OCI-LY3 (cell line): ENCODE measurements at regions not wholly inside any gene's neighbourhood (a gene's known extent, or its start where the extent isn't known, plus 50 kb on each side); places are given as distances from the start of the nearest gene placed in this dataset.

ENCODE experiments used
- H2AFZ ChIP-seq: fragments of 200-600, 300-600 bp; shearing (Covaris generic); 2 replicates; pipeline ENCODE4 v1.6.0; 2014; ENCODE audit warnings: antibody characterized with exemption, low read depth, low read length
- H3K27ac ChIP-seq: fragments of 200-600, 300-600 bp; sonication (generic); 2 replicates; pipeline ENCODE4 v1.5.1; 2014; ENCODE audit warnings: mild to moderate bottlenecking, low read length, moderate library complexity, mixed read lengths
- H3K27me3 ChIP-seq: fragments of 200-600, 300-600 bp; sonication (generic); 2 replicates; pipeline ENCODE4 v1.6.1; 2014; ENCODE audit warnings: low read depth, low read length, mixed read lengths
- H3K36me3 ChIP-seq: fragments of 200-600, 300-600 bp; sonication (generic); replicated peaks from 2 replicates; pipeline ENCODE3; 2014; ENCODE audit warnings: low read depth, low read length, mixed read lengths
- H3K4me1 ChIP-seq: fragments of 300-600, 200-600 bp; sonication (generic); 2 replicates; pipeline ENCODE4 v1.6.1; 2014; ENCODE audit warnings: low read length, mixed read lengths
- H3K4me2 ChIP-seq: fragments of 200-600, 300-600 bp; sonication (generic); 2 replicates; pipeline ENCODE4 v1.6.1; 2014; ENCODE audit warnings: low read length, mixed read lengths
- H3K4me3 ChIP-seq: fragments of 300-600, 200-600 bp; sonication (generic); 2 replicates; pipeline ENCODE4 v1.5.1; 2014; ENCODE audit warnings: antibody characterized with exemption, mild to moderate bottlenecking, low read length, moderate library complexity
- H3K79me2 ChIP-seq: fragments of 300-600, 200-600 bp; shearing (Covaris generic); 2 replicates; pipeline ENCODE4 v1.6.1; 2014; ENCODE audit warnings: mild to moderate bottlenecking, low read length, mixed read lengths
- H3K9ac ChIP-seq: fragments of 300-600, 200-600 bp; shearing (Covaris generic); 2 replicates; pipeline ENCODE4 v1.6.0; 2014; ENCODE audit warnings: mild to moderate bottlenecking, low read length, moderate library complexity
- H3K9me3 ChIP-seq: fragments of 200-600, 300-600 bp; shearing (Covaris generic); 2 replicates; pipeline ENCODE4 v1.6.1; 2014; ENCODE audit warnings: low read length, mixed read lengths; ENCODE audit not compliant: insufficient read depth
- H4K20me1 ChIP-seq: fragments of 200-600, 300-600 bp; sonication (generic); 2 replicates; pipeline ENCODE4 v1.6.1; 2016; ENCODE audit warnings: low read length, mixed read lengths; ENCODE audit not compliant: insufficient read depth
- EZH2phosphoT487 ChIP-seq: fragments of 200-600 bp; shearing (Covaris generic); IDR thresholded peaks from 2 replicates; pipeline ENCODE4 v1.6.1; 2018; ENCODE audit warnings: antibody characterized with exemption, mixed run types, low read depth
- TF ChIP-seq, protein P1 (sequence below): fragments of 200-600, 300-600 bp; sonication (generic); IDR thresholded peaks from 2 replicates; pipeline ENCODE4 v1.5.1; 2014; ENCODE audit warnings: antibody characterized with exemption, low read length, low read depth

DNA sequence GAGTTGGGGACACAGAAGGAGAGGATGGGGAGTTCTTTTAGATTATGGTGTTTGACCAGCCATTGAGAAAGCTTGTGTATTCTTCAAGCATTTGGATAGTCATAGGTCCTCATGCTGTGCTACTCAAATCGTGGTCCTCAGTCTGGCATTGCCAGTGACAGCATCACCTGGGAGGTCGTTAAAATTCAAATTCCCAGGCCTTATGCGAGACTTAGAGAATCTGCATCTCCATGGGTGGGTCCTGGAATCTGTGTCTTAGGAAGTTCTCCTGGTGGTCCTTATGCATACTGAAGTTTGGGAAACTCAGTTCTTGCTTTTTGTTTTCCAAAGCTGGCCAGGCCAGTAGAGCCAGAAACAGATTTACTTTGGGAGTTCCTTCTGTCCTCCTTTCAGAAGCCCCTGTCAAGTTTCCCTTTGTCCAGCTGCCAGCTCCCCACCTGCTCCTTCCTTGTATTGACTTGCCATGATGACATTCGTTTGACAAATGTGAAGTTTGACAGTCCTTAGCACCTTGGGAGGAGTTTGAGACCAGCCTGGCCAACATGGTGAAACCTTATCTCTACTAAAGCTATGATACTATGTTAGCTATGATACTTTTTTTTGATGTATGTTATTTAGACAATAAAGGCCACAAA is 95.6 kb downstream of the PALM2AKAP2 start:
- H3K36me3 ChIP-seq = no peaks in the 10 kb centered on the region
- no peaks in the 10 kb centered on the region for H3K9me3 ChIP-seq
- no peak overlapping the region for H3K9ac ChIP-seq
- no peaks in the 10 kb centered on the region for H3K79me2 ChIP-seq
- no peak overlapping the region for H3K4me3 ChIP-seq
- TF ChIP-seq, protein P1, sequence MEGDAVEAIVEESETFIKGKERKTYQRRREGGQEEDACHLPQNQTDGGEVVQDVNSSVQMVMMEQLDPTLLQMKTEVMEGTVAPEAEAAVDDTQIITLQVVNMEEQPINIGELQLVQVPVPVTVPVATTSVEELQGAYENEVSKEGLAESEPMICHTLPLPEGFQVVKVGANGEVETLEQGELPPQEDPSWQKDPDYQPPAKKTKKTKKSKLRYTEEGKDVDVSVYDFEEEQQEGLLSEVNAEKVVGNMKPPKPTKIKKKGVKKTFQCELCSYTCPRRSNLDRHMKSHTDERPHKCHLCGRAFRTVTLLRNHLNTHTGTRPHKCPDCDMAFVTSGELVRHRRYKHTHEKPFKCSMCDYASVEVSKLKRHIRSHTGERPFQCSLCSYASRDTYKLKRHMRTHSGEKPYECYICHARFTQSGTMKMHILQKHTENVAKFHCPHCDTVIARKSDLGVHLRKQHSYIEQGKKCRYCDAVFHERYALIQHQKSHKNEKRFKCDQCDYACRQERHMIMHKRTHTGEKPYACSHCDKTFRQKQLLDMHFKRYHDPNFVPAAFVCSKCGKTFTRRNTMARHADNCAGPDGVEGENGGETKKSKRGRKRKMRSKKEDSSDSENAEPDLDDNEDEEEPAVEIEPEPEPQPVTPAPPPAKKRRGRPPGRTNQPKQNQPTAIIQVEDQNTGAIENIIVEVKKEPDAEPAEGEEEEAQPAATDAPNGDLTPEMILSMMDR = no peak
- H4K20me1 ChIP-seq = no peaks in the 10 kb centered on the region
- no peak overlapping the region for H2AFZ ChIP-seq
- no peak overlapping the region for H3K27ac ChIP-seq
- H3K4me2 ChIP-seq = no peak overlapping the region
- H3K4me1 ChIP-seq = peaks cover 5% of the 10 kb centered on the region; the same call in 1 of the 2 replicates
- peaks cover 25% of the 10 kb centered on the region for H3K27me3 ChIP-seq

DNA sequence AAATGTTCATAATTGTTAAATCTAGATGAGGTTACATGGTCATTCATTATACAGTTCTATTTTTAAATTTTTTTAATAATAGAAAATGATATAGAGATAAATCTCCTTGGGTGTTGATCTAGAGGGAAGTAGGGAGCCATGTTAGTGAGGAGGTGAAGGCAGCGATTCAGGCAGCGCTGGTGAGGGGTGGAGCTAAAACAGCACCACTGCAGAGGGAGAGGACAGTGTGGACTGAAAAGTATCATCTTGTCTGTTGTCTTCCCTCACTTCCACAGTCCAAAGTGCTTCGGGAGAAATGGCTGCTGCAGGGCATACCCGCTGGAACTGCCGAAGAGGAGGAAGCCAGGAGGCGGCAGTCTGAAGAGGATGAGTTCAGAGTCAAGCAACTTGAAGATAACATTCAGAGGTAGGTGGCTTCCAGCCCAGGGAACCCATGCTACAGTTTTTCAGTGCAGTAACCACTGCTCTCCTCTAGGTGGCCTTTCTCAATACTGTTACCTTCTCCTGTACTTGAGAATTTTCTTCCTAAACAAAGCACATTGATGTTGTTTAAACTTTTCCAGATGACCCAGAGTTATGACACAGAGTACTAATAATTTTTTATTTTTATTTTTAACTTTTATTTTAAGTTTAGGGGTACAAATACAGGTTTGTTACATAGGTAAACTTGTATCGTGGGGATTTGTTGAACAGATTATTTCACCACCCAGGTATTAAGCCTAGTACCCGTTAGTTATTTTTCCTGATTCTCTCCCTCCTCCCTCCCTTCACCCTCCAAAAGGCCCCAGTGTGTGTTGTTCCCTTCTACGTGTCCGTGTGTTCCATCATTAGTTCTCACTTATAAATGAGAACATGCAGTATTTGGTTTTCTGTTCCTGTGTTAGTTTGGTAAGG is 100.5 kb downstream of the PALM2AKAP2 start:
- H3K4me1 ChIP-seq = peaks cover 2% of the 10 kb centered on the region; the same call in 1 of the 2 replicates
- peaks cover 3% of the 10 kb centered on the region for H3K27me3 ChIP-seq
- H3K9ac ChIP-seq = no peak overlapping the region
- TF ChIP-seq EZH2phosphoT487 = no peak
- TF ChIP-seq, protein P1 = peak; percentile 58
- H3K4me3 ChIP-seq = peak overlapping the region; percentile 73
- no peaks in the 10 kb centered on the region for H4K20me1 ChIP-seq
- H3K27ac ChIP-seq = no peak overlapping the region
- no peaks in the 10 kb centered on the region for H3K36me3 ChIP-seq
- no peaks in the 10 kb centered on the region for H3K9me3 ChIP-seq
- H3K79me2 ChIP-seq = no peaks in the 10 kb centered on the region
- peak overlapping the region; percentile 84 for H2AFZ ChIP-seq
- H3K4me2 ChIP-seq = peak overlapping the region; percentile 85

DNA sequence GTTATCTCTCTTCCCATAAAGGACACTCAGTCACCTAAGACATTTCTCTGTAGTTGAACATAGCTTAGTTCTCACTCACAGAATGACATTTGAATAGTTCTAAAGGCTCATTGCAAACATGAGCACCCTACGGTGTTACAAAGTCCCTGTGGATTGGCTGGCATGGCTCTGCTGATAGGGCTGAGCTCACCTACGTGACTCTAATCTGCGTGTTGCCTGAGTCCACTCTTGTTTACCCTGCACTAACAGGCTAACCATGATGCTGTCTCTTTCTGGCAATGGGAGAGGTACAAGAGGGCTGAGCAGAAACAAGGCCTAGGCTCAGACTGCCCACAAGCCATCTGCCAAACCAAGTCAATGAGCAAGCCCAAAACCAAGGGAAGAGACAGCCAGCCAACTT is 103.6 kb downstream of the PALM2AKAP2 start:
- Histone ChIP-seq H3K4me2 (no peak overlapping the region), H3K27ac (no peak overlapping the region), H3K4me3 (no peak overlapping the region), H2AFZ (no peak overlapping the region), H3K27me3 (no peaks in the 10 kb centered on the region; the same call in 1 of the 2 replicates), H3K79me2 (no peaks in the 10 kb centered on the region), H4K20me1 (no peaks in the 10 kb centered on the region), H3K9me3 (no peaks in the 10 kb centered on the region), H3K36me3 (no peaks in the 10 kb centered on the region), H3K4me1 (peaks cover 15% of the 10 kb centered on the region), H3K9ac (no peak overlapping the region)
- TF ChIP-seq EZH2phosphoT487 = no peak
- TF ChIP-seq, protein P1 = no peak

DNA sequence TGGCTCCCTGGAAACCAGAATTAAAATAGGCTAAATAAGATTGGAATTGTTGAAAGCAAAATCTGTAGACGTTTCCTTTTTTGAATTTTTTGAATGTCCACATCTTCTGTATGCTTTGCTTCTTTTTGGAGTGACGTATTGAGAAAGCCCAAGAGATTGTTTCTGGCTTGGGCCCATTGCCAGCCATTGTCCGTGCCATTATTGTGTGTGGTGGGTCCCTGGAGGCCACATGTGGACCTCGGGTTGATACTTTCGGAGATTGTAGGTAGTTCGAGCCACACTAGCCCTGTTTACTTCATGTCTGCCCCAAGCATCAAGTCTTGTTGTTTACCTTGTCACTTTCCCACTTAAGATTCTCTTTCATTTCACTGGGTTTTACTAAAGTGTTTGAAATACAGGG is 106.0 kb downstream of the PALM2AKAP2 start:
- Histone ChIP-seq H3K27ac (no peak overlapping the region), H3K4me3 (no peak overlapping the region), H3K9me3 (no peaks in the 10 kb centered on the region), H3K4me2 (no peak overlapping the region), H3K27me3 (no peaks in the 10 kb centered on the region), H4K20me1 (no peaks in the 10 kb centered on the region), H3K4me1 (peaks cover 13% of the 10 kb centered on the region), H3K9ac (no peak overlapping the region), H2AFZ (no peak overlapping the region), H3K79me2 (no peaks in the 10 kb centered on the region), H3K36me3 (no peaks in the 10 kb centered on the region)
- TF ChIP-seq, protein P1 = no peak
- no peak for TF ChIP-seq EZH2phosphoT487
